SK-N-SH (cell line): ENCODE measurements at regions not wholly inside any gene's neighbourhood (a gene's known extent, or its start where the extent isn't known, plus 50 kb on each side); places are given as distances from the start of the nearest gene placed in this dataset.

Experiments
- EZH2phosphoT487 ChIP-seq: fragments of 200-600 bp; sonication (generic); IDR thresholded peaks from 2 replicates; pipeline ENCODE4 v1.6.1; 2017; ENCODE audit warnings: low read depth, mixed run types, mild to moderate bottlenecking, antibody characterized with exemption, moderate library complexity, borderline replicate concordance
- SIN3A ChIP-seq: IDR thresholded peaks from 2 replicates; pipeline ENCODE4 v1.6.1; 2012; ENCODE audit warnings: low read depth, mild to moderate bottlenecking, low read length, moderate library complexity, borderline replicate concordance
- TAF1 ChIP-seq: IDR thresholded peaks from 2 replicates; pipeline ENCODE4 v1.6.1; 2012; ENCODE audit warnings: low read depth, mild to moderate bottlenecking, low read length, moderate library complexity, borderline replicate concordance
- TF ChIP-seq, protein P1 (sequence below): fragments of 200-600 bp; sonication (generic); IDR thresholded peaks from 2 replicates; pipeline ENCODE4 v1.6.1; 2017; ENCODE audit warnings: antibody characterized with exemption, mild to moderate bottlenecking, moderate library complexity

DNA sequence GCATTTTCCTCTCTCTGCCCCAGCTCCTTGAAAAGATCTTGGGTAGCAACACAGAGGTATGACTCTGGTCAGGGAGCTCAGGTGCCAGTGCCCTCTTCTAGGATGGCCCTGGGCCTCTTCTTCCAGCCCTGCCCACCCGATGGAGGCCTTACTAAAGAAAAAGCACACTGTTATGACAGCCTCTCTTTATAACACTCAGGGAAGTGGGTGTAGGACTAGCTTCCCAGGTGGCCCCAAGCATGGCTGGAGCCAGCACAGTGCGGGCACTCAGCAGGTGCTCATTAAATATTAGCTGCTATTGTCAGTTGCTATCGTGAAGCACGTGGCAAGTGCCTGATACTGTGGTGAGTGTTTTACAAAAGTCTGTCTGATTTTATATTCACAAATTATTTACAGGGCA is 127.2 kb upstream of the B3GAT1 start:
- TF ChIP-seq, protein P1, sequence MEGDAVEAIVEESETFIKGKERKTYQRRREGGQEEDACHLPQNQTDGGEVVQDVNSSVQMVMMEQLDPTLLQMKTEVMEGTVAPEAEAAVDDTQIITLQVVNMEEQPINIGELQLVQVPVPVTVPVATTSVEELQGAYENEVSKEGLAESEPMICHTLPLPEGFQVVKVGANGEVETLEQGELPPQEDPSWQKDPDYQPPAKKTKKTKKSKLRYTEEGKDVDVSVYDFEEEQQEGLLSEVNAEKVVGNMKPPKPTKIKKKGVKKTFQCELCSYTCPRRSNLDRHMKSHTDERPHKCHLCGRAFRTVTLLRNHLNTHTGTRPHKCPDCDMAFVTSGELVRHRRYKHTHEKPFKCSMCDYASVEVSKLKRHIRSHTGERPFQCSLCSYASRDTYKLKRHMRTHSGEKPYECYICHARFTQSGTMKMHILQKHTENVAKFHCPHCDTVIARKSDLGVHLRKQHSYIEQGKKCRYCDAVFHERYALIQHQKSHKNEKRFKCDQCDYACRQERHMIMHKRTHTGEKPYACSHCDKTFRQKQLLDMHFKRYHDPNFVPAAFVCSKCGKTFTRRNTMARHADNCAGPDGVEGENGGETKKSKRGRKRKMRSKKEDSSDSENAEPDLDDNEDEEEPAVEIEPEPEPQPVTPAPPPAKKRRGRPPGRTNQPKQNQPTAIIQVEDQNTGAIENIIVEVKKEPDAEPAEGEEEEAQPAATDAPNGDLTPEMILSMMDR = no peak
- TF ChIP-seq TAF1 = no peak
- no peak for TF ChIP-seq SIN3A
- TF ChIP-seq EZH2phosphoT487 = no peak
